Dendritic cell treated with granulocyte-macrophage colony-stimulating factor and Interleukin-4, amounts not matched to agents 40 ng/mL and 50 ng/mL, for 4 days (primary cell): ENCODE measurements at regions not wholly inside any gene's neighbourhood (a gene's known extent, or its start where the extent isn't known, plus 50 kb on each side); places are given as distances from the start of the nearest gene placed in this dataset.

ENCODE experiments used
- H3K27ac Mint-ChIP-seq: one replicate; pipeline ENCODE4 v1.8.0; 2022; ENCODE audit warnings: mild to moderate bottlenecking, mixed read lengths
- H3K27me3 Mint-ChIP-seq: one replicate; pipeline ENCODE4 v1.8.0; 2022; ENCODE audit warnings: mild to moderate bottlenecking, mixed read lengths
- H3K36me3 Mint-ChIP-seq: one replicate; pipeline ENCODE4 v1.8.0; 2022; ENCODE audit warnings: low read depth, mixed read lengths
- H3K4me1 Mint-ChIP-seq: one replicate; pipeline ENCODE4 v1.8.0; 2022; ENCODE audit warnings: low read depth, mixed read lengths
- H3K4me3 Mint-ChIP-seq: one replicate; pipeline ENCODE4 v1.8.0; 2022; ENCODE audit warnings: mild to moderate bottlenecking, moderate library complexity, mixed read lengths
- H3K9me3 Mint-ChIP-seq: one replicate; pipeline ENCODE4 v1.8.0; 2022; ENCODE audit warnings: mixed read lengths
- intact Hi-C: fragments of 100-400 bp; cut with micrococcal nuclease; formaldehyde crosslinking; loops from one replicate; pipeline ENCODE4 v1.15.0; 2022

- Mint-ChIP-seq H3K4me1 (no peaks in the 10 kb centered on the region), H3K27ac (no peak overlapping the region), H3K36me3 (no peaks in the 10 kb centered on the region), H3K9me3 (no peaks in the 10 kb centered on the region), H3K27me3 (peaks cover 52% of the 10 kb centered on the region), H3K4me3 (no peak overlapping the region)
- intact Hi-C loops, result no loop called here
Measured at GRCh38 chr10:78866731-78867554, 201.8 kb upstream of the ZMIZ1 start.

GRCh38 chr10:78867555-78867939 lies 201.2 kb upstream of the ZMIZ1 start:
- intact Hi-C loops, result no loop called here
- Mint-ChIP-seq H3K4me3 (no peak overlapping the region), H3K27ac (no peak overlapping the region), H3K4me1 (no peaks in the 10 kb centered on the region), H3K27me3 (peaks cover 53% of the 10 kb centered on the region), H3K36me3 (no peaks in the 10 kb centered on the region), H3K9me3 (no peaks in the 10 kb centered on the region)

DNA sequence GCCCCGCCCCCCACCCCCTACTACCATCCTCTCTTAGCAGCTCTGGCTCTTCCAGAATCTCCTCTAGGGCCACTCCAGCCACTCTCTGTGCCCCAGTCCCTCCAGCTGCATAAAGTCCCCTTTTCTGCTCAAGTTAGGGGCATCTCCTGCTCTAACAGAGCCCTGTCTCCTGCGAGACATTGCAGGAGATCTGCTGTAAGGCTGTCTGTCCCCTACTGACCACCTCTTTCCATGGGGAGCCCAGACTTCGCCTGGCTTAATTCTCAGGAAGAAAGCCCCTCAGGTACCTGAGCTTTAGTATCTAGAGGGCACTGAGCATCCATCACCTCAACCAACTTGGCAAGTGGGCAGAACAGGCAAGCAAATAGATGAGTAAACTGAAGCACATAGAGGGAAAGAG lies 200.7 kb upstream of the ZMIZ1 start:
- H3K4me1 Mint-ChIP-seq, result no peaks in the 10 kb centered on the region
- H3K36me3 Mint-ChIP-seq, result no peaks in the 10 kb centered on the region
- H3K27ac Mint-ChIP-seq, result no peak overlapping the region
- no peak overlapping the region for H3K4me3 Mint-ChIP-seq
- H3K9me3 Mint-ChIP-seq, result no peaks in the 10 kb centered on the region
- H3K27me3 Mint-ChIP-seq, result peaks cover 52% of the 10 kb centered on the region
- intact Hi-C loops, result no loop called here

- no peaks in the 10 kb centered on the region for H3K36me3 Mint-ChIP-seq
- intact Hi-C loops, result no loop called here
- H3K4me3 Mint-ChIP-seq, result no peak overlapping the region
- H3K27ac Mint-ChIP-seq, result no peak overlapping the region
- H3K4me1 Mint-ChIP-seq, result no peaks in the 10 kb centered on the region
- H3K27me3 Mint-ChIP-seq, result peaks cover 52% of the 10 kb centered on the region
- no peaks in the 10 kb centered on the region for H3K9me3 Mint-ChIP-seq
Measured at GRCh38 chr10:78868456-78868855, 200.3 kb upstream of the ZMIZ1 start.

DNA sequence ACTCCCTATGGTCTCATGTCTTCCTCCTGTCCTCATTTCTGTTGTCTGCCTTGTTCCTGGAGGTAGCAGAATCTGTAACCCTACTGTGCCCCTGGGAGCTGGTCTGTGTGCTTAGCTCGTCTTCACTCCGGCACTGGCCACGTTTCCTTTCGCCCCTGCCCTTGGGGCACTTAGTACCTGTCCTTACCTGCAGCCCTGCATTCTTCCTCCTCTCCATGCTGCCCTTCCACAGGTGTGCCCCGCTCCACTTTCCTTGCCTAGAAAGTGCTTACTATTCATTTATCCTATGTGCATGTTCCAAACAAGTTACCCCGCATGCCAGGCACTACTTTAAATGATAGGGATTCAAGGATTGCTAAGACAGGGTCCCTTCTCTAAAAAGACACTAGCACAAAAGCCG lies 199.9 kb upstream of the ZMIZ1 start:
- no peaks in the 10 kb centered on the region for H3K9me3 Mint-ChIP-seq

GRCh38 chr10:78869508-78870454 lies 199.0 kb upstream of the ZMIZ1 start:
- no peak overlapping the region for H3K27ac Mint-ChIP-seq
- H3K9me3 Mint-ChIP-seq, result no peaks in the 10 kb centered on the region
- H3K36me3 Mint-ChIP-seq, result no peaks in the 10 kb centered on the region
- H3K27me3 Mint-ChIP-seq, result peaks cover 55% of the 10 kb centered on the region
- peaks cover 5% of the 10 kb centered on the region for H3K4me1 Mint-ChIP-seq
- no peak overlapping the region for H3K4me3 Mint-ChIP-seq
- intact Hi-C loops, result no loop called here

More for the DNA sequence above, 199.9 kb upstream of the ZMIZ1 start:
- peaks cover under 1% of the 10 kb centered on the region for H3K4me1 Mint-ChIP-seq
- H3K27ac Mint-ChIP-seq, result no peak overlapping the region
- intact Hi-C loops, result no loop called here
- no peak overlapping the region for H3K4me3 Mint-ChIP-seq
- H3K36me3 Mint-ChIP-seq, result no peaks in the 10 kb centered on the region
- peaks cover 54% of the 10 kb centered on the region for H3K27me3 Mint-ChIP-seq

GRCh38 chr10:78870458-78870857 lies 198.3 kb upstream of the ZMIZ1 start:
- H3K4me1 Mint-ChIP-seq, result peaks cover 5% of the 10 kb centered on the region

GRCh38 chr10:78871796-78872195 lies 197.0 kb upstream of the ZMIZ1 start:
- intact Hi-C loops, result no loop called here
- Mint-ChIP-seq H3K9me3 (no peaks in the 10 kb centered on the region), H3K27me3 (peaks cover 54% of the 10 kb centered on the region), H3K27ac (no peak overlapping the region), H3K4me3 (no peak overlapping the region), H3K36me3 (no peaks in the 10 kb centered on the region), H3K4me1 (peaks cover 5% of the 10 kb centered on the region)

More at GRCh38 chr10:78870458-78870857, 198.3 kb upstream of the ZMIZ1 start:
- Mint-ChIP-seq H3K27me3 (peaks cover 55% of the 10 kb centered on the region), H3K4me3 (no peak overlapping the region), H3K27ac (no peak overlapping the region), H3K36me3 (no peaks in the 10 kb centered on the region), H3K9me3 (no peaks in the 10 kb centered on the region)
- intact Hi-C loops, result no loop called here

DNA sequence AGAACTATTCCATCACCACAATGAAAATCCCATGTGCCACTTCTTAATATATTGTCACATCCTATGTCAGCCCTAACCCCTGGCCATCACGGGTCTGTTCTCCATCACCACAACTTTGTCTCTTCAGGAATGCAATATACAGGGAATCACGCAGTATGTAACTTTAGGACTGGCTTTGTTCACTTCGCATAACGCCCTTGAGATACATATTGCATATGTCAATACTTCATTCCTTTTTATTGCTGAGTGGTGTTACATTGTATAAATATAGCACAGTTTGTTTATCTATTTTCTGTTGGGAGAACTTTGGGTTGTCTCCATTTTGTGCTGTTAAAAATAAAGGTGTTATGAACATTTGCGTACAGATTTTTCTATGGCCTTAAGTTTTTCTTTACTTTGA lies 195.4 kb upstream of the ZMIZ1 start:
- Mint-ChIP-seq H3K36me3 (no peaks in the 10 kb centered on the region), H3K27me3 (peaks cover 53% of the 10 kb centered on the region), H3K4me1 (peaks cover 5% of the 10 kb centered on the region)

GRCh38 chr10:78875331-78875877 lies 193.4 kb upstream of the ZMIZ1 start:
- intact Hi-C loops, result no loop called here
- Mint-ChIP-seq H3K27ac (no peak overlapping the region), H3K4me3 (no peak overlapping the region), H3K36me3 (no peaks in the 10 kb centered on the region), H3K4me1 (peaks cover 5% of the 10 kb centered on the region), H3K27me3 (peaks cover 40% of the 10 kb centered on the region), H3K9me3 (peaks cover 8% of the 10 kb centered on the region)

More for the DNA sequence above, 195.4 kb upstream of the ZMIZ1 start:
- intact Hi-C loops, result no loop called here
- H3K4me3 Mint-ChIP-seq, result no peak overlapping the region
- H3K9me3 Mint-ChIP-seq, result no peaks in the 10 kb centered on the region
- H3K27ac Mint-ChIP-seq, result no peak overlapping the region

GRCh38 chr10:78875932-78876331 lies 192.8 kb upstream of the ZMIZ1 start:
- Mint-ChIP-seq H3K27me3 (peaks cover 39% of the 10 kb centered on the region), H3K36me3 (no peaks in the 10 kb centered on the region), H3K4me1 (peaks cover 5% of the 10 kb centered on the region), H3K9me3 (peaks cover 8% of the 10 kb centered on the region), H3K27ac (no peak overlapping the region), H3K4me3 (no peak overlapping the region)
- intact Hi-C loops, result no loop called here

DNA sequence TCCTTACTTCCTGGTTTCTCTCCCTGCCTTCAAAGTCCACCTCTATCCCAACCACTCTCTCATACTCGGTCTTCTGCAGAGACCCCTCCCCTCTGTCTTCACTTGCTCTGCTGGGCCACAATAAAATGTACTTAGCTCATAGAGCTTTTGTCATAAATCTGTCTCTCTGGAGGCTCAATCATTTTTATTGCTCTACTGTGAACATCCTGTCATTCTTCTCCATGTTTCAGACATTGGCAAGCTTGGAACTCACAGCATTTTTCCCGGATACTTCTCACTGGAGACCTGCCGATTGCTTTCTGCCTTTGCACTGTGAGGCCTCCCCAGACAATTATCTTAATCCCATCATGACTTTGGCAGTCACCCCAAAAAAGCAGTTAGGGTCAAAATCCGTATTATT lies 192.3 kb upstream of the ZMIZ1 start:
- peaks cover 5% of the 10 kb centered on the region for H3K4me1 Mint-ChIP-seq
- no peak overlapping the region for H3K27ac Mint-ChIP-seq
- H3K36me3 Mint-ChIP-seq, result no peaks in the 10 kb centered on the region
- intact Hi-C loops, result no loop called here
- H3K9me3 Mint-ChIP-seq, result peaks cover 8% of the 10 kb centered on the region
- H3K4me3 Mint-ChIP-seq, result no peak overlapping the region
- peaks cover 33% of the 10 kb centered on the region for H3K27me3 Mint-ChIP-seq

DNA sequence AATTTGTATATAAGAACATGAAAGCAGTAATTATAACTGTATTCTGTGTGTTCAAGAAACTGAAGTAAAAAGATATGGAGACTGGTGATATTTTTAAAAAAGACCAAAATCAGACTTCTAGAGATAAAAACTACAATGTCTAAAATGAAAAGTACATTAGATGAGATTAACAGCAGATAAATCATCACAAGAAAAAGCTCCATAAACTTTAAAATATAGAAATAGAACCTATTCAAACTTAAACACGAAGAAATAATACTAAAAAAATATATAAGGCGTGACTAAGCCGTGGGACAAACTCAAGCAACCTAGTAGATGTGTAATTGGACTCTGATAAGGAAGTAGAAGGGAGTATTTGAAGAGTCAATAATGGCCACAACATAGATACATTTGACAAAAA lies 189.1 kb upstream of the ZMIZ1 start:
- H3K9me3 Mint-ChIP-seq, result peaks cover 8% of the 10 kb centered on the region
- H3K27me3 Mint-ChIP-seq, result peaks cover 19% of the 10 kb centered on the region
- no peaks in the 10 kb centered on the region for H3K36me3 Mint-ChIP-seq
- no peaks in the 10 kb centered on the region for H3K4me1 Mint-ChIP-seq
- no peak overlapping the region for H3K4me3 Mint-ChIP-seq
- no peak overlapping the region for H3K27ac Mint-ChIP-seq
- intact Hi-C loops, result no loop called here

GRCh38 chr10:78886129-78886528 lies 182.6 kb upstream of the ZMIZ1 start:
- intact Hi-C loops, result no loop called here
- peaks cover 10% of the 10 kb centered on the region for H3K27me3 Mint-ChIP-seq
- no peak overlapping the region for H3K27ac Mint-ChIP-seq
- H3K4me3 Mint-ChIP-seq, result no peak overlapping the region
- H3K9me3 Mint-ChIP-seq, result peaks cover 16% of the 10 kb centered on the region
- H3K4me1 Mint-ChIP-seq, result peaks cover 3% of the 10 kb centered on the region
- no peaks in the 10 kb centered on the region for H3K36me3 Mint-ChIP-seq
